NT2/D1 (cell line): ENCODE measurements at regions not wholly inside any gene's neighbourhood (a gene's known extent, or its start where the extent isn't known, plus 50 kb on each side); places are given as distances from the start of the nearest gene placed in this dataset.

Experiments used
- DNase-seq: peaks from one replicate; pipeline ENCODE4 v3.0.0-alpha.2; 2011; ENCODE audit warnings: low read depth, low spot score
- H3K27me3 ChIP-seq: 2 replicates; pipeline ENCODE4 v1.6.0; 2011; ENCODE audit warnings: mild to moderate bottlenecking; ENCODE audit not compliant: insufficient read length, insufficient read depth
- H3K36me3 ChIP-seq: 2 replicates; pipeline ENCODE4 v1.6.1; 2011; ENCODE audit warnings: mild to moderate bottlenecking, low read length, mixed read lengths; ENCODE audit not compliant: insufficient read depth, insufficient read length
- H3K4me1 ChIP-seq: 2 replicates; pipeline ENCODE4 v1.5.1; 2011; ENCODE audit not compliant: insufficient read depth, insufficient read length
- H3K4me3 ChIP-seq: 2 replicates; pipeline ENCODE4 v1.5.1; 2011; ENCODE audit warnings: low read depth; ENCODE audit not compliant: insufficient read length
- H3K9ac ChIP-seq: 2 replicates; pipeline ENCODE4 v1.6.0; 2011; ENCODE audit warnings: low read depth; ENCODE audit not compliant: insufficient read length
- H3K9me3 ChIP-seq: 2 replicates; pipeline ENCODE4 v1.5.1; 2011; ENCODE audit warnings: mild to moderate bottlenecking, low read length; ENCODE audit not compliant: insufficient read depth
- SUZ12 ChIP-seq: IDR thresholded peaks from 2 replicates; pipeline ENCODE4 v1.6.1; 2011; ENCODE audit not compliant: insufficient read length, insufficient read depth; ENCODE audit errors: extremely low read depth
- YY1 ChIP-seq: IDR thresholded peaks from 2 replicates; pipeline ENCODE4 v1.6.1; 2011; ENCODE audit not compliant: insufficient read length, insufficient read depth
- ZNF274 ChIP-seq: IDR thresholded peaks from 2 replicates; pipeline ENCODE4 v1.6.1; 2011; ENCODE audit warnings: mild to moderate bottlenecking, low read depth, low read length

- no peaks in the 10 kb centered on the region for H3K9me3 ChIP-seq
- H3K9ac ChIP-seq: no peak overlapping the region
- TF ChIP-seq SUZ12 (no peak), ZNF274 (no peak), YY1 (no peak)
- H3K4me1 ChIP-seq: no peaks in the 10 kb centered on the region
- no peak overlapping the region for H3K4me3 ChIP-seq
- H3K27me3 ChIP-seq: no peaks in the 10 kb centered on the region
- DNase-seq: no peak
- no peaks in the 10 kb centered on the region for H3K36me3 ChIP-seq
Observed at GRCh38 chr5:97919719-97920118, 736.7 kb upstream of the RIOK2 start.

- no peak overlapping the region for H3K9ac ChIP-seq
- no peaks in the 10 kb centered on the region for H3K36me3 ChIP-seq
- H3K9me3 ChIP-seq: no peaks in the 10 kb centered on the region
- no peak overlapping the region for H3K4me3 ChIP-seq
- TF ChIP-seq YY1 (no peak), ZNF274 (no peak), SUZ12 (no peak)
- DNase-seq: no peak
- no peaks in the 10 kb centered on the region for H3K4me1 ChIP-seq
- no peaks in the 10 kb centered on the region for H3K27me3 ChIP-seq
Observed at GRCh38 chr5:97922776-97923175, 739.7 kb upstream of the RIOK2 start.

DNA sequence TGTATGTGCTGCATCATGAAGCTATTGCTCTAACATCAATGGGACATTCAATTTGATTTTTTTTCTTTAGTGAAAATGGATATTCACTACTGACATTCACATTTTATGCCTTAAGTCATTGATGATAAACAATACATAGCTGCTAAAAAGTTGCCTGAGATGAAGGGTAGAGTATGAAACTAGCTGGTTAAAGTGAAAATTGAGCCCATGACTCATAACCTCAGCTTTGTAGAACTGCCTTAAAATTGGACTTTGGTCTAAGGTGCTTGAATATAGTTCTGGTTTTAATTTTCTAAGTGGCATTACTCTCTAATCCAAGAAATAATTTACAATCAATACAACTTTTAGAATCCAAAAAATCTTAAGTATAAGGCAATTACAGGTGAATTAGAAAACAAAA is 740.4 kb upstream of the RIOK2 start:
- no peaks in the 10 kb centered on the region for H3K4me1 ChIP-seq
- TF ChIP-seq YY1 (no peak), ZNF274 (no peak), SUZ12 (no peak)
- no peaks in the 10 kb centered on the region for H3K36me3 ChIP-seq
- no peak overlapping the region for H3K4me3 ChIP-seq
- no peak for DNase-seq
- H3K9me3 ChIP-seq: no peaks in the 10 kb centered on the region
- H3K27me3 ChIP-seq: no peaks in the 10 kb centered on the region
- H3K9ac ChIP-seq: no peak overlapping the region

GRCh38 chr5:97923997-97924396 is 741.0 kb upstream of the RIOK2 start:
- Histone ChIP-seq H3K9ac (no peak overlapping the region), H3K9me3 (no peaks in the 10 kb centered on the region), H3K27me3 (no peaks in the 10 kb centered on the region), H3K4me1 (no peaks in the 10 kb centered on the region), H3K36me3 (no peaks in the 10 kb centered on the region), H3K4me3 (no peak overlapping the region)
- TF ChIP-seq ZNF274: no peak
- DNase-seq: no peak

GRCh38 chr5:97929383-97929782 is 746.3 kb upstream of the RIOK2 start:
- H3K36me3 ChIP-seq: no peaks in the 10 kb centered on the region
- TF ChIP-seq SUZ12: no peak
- no peak for TF ChIP-seq YY1
- TF ChIP-seq ZNF274: no peak

DNA sequence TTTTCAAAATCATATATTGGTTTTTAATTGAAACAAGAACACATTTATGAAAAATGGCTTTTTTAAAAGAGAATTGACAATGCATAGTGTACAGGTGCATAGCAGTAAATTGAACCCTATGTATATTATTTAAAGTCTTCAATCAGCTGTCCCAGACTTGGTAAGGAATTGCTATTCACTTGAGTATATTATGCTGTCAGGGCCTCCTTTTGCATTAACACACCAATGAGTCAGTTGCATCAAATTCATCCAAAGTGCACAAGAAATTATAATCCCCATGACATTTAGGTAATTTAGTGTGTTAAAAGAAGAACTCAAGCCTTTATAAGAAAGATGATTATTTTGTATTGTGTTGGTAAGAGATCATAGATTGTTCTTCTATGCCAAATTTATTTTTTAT is 748.8 kb upstream of the RIOK2 start:
- Histone ChIP-seq H3K27me3 (no peaks in the 10 kb centered on the region), H3K36me3 (no peaks in the 10 kb centered on the region), H3K9me3 (no peaks in the 10 kb centered on the region), H3K4me3 (no peak overlapping the region), H3K4me1 (no peaks in the 10 kb centered on the region), H3K9ac (no peak overlapping the region)
- DNase-seq: no peak
- TF ChIP-seq SUZ12 (no peak), YY1 (no peak), ZNF274 (no peak)

More at GRCh38 chr5:97929383-97929782, 746.3 kb upstream of the RIOK2 start:
- Histone ChIP-seq H3K27me3 (no peaks in the 10 kb centered on the region), H3K4me3 (no peak overlapping the region), H3K9me3 (no peaks in the 10 kb centered on the region), H3K9ac (no peak overlapping the region), H3K4me1 (no peaks in the 10 kb centered on the region)
- no peak for DNase-seq

- H3K27me3 ChIP-seq: no peaks in the 10 kb centered on the region
- DNase-seq: no peak
- H3K4me1 ChIP-seq: no peaks in the 10 kb centered on the region
- no peak overlapping the region for H3K9ac ChIP-seq
- TF ChIP-seq ZNF274 (no peak), SUZ12 (no peak), YY1 (no peak)
- H3K4me3 ChIP-seq: no peak overlapping the region
- no peaks in the 10 kb centered on the region for H3K36me3 ChIP-seq
- H3K9me3 ChIP-seq: no peaks in the 10 kb centered on the region
Observed at GRCh38 chr5:97936231-97936630, 753.2 kb upstream of the RIOK2 start.

DNA sequence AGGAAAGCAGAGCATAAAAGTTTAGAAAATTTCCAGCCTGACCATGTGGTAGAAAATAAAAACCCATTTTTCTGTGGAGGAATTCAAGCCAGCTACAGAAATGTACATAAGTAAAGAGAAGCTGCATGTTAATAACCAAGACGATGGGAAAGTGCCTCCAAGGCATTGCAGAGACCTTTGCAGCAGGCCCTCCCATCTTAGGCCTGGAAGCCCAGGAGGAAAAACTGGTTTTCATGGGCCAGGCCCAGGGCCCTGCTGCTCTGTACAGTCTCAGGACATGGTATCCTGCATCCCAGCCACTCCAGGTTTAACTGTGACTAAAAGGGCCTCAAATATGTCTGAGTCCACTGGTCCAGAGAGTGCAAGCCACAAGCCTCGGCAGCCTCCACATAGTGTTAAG is 754.8 kb upstream of the RIOK2 start:
- no peak overlapping the region for H3K4me3 ChIP-seq
- H3K36me3 ChIP-seq: no peaks in the 10 kb centered on the region
- no peak for DNase-seq
- H3K27me3 ChIP-seq: no peaks in the 10 kb centered on the region
- H3K9ac ChIP-seq: no peak overlapping the region
- no peaks in the 10 kb centered on the region for H3K9me3 ChIP-seq
- no peaks in the 10 kb centered on the region for H3K4me1 ChIP-seq
- TF ChIP-seq SUZ12: no peak
- no peak for TF ChIP-seq YY1
- TF ChIP-seq ZNF274: no peak
